ENCODE measurements at regions not wholly inside any gene's neighbourhood (a gene's known extent, or its start where the extent isn't known, plus 50 kb on each side); places are given as distances from the start of the nearest gene placed in this dataset.

DNA sequence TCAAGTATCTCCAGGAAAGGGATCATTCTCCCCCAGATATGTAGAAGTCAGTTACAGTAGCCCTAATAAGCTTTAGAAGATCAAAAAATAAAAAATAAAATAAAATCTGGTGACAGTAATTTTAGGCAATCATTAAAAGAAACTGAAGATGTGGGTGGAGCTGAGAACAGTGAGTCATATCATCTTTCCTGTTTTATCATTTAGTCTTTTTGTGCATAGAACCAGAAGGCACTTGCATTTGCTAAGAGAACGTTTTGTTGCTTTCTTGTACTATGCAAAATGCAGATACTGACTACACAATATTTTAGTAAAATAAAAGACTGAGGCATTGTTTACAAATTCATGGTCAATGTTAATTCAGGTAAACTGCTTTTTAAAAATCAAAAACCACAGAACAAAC is 497.4 kb upstream of the EPHA7 start:
- H3K4me3 ChIP-seq (ENCODE audit: low read depth, low read length), result no peak overlapping the region
- in situ Hi-C loops (cut with HindIII; ENCODE audit: low sequenced_read_pairs), result no loop called here
- DNase-seq (ENCODE audit: low read depth, low spot score), result no peak
- TF ChIP-seq, protein P1, sequence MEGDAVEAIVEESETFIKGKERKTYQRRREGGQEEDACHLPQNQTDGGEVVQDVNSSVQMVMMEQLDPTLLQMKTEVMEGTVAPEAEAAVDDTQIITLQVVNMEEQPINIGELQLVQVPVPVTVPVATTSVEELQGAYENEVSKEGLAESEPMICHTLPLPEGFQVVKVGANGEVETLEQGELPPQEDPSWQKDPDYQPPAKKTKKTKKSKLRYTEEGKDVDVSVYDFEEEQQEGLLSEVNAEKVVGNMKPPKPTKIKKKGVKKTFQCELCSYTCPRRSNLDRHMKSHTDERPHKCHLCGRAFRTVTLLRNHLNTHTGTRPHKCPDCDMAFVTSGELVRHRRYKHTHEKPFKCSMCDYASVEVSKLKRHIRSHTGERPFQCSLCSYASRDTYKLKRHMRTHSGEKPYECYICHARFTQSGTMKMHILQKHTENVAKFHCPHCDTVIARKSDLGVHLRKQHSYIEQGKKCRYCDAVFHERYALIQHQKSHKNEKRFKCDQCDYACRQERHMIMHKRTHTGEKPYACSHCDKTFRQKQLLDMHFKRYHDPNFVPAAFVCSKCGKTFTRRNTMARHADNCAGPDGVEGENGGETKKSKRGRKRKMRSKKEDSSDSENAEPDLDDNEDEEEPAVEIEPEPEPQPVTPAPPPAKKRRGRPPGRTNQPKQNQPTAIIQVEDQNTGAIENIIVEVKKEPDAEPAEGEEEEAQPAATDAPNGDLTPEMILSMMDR (IDR thresholded peaks at IDR 0.05; ENCODE audit: low read depth, low read length), result no peak

DNA sequence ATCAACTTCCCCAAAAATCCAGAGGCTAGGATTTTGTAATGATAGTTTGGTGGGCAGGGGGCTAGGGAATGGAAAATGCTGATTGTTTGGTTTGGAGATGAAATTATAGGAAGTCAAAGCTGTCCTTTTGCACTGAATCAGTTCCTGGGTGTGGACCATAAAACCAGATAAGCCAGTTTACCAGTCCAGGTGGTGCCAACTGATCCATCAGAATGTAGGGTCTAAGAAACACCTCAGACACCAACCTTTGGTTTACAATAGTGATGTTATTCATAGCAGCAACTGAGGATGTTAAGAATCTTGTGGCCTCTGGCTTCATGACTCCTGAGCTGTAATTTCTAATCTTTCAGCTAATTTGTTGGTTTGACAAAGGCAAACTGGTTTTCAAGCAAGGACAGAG is 496.6 kb upstream of the EPHA7 start:
- DNase-seq (ENCODE audit: low read depth, low spot score), result no peak
- TF ChIP-seq, protein P1 (IDR thresholded peaks at IDR 0.05; ENCODE audit: low read depth, low read length), result no peak
- H3K4me3 ChIP-seq (ENCODE audit: low read depth, low read length), result no peak overlapping the region
- in situ Hi-C loops (cut with HindIII; ENCODE audit: low sequenced_read_pairs), result no loop called here

DNA sequence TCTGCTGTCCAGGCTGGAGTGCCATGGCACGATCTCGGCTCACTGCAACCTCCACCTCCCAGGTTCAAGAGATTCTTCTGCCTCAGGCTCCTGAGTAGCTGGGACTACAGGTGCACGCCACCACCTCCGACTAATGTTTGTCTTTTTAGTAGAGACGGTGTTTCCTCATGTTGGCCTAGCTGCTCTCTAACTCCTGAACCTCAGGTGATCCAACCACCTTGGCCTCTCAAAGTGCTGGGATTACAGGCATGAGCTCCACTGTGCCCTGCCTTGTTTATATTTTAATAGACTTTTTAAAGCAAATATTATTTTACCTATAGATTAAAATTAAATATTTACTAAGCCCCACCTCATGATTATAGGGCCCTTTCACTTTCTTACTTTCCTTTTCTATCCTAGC is 483.2 kb upstream of the EPHA7 start:
- DNase-seq (ENCODE audit: low read depth, low spot score), result no peak
- TF ChIP-seq, protein P1 (IDR thresholded peaks at IDR 0.05; ENCODE audit: low read depth, low read length), result no peak
- H3K4me3 ChIP-seq (ENCODE audit: low read depth, low read length), result no peak overlapping the region
- in situ Hi-C loops (cut with HindIII; ENCODE audit: low sequenced_read_pairs), result no loop called here

GRCh38 chr6:93900142-93900541 is 480.8 kb upstream of the EPHA7 start:
- TF ChIP-seq, protein P1 (IDR thresholded peaks at IDR 0.05; ENCODE audit: low read depth, low read length), result no peak
- in situ Hi-C loops (cut with HindIII; ENCODE audit: low sequenced_read_pairs), result no loop called here
- H3K4me3 ChIP-seq (ENCODE audit: low read depth, low read length), result no peak overlapping the region
- DNase-seq (ENCODE audit: low read depth, low spot score), result no peak

DNA sequence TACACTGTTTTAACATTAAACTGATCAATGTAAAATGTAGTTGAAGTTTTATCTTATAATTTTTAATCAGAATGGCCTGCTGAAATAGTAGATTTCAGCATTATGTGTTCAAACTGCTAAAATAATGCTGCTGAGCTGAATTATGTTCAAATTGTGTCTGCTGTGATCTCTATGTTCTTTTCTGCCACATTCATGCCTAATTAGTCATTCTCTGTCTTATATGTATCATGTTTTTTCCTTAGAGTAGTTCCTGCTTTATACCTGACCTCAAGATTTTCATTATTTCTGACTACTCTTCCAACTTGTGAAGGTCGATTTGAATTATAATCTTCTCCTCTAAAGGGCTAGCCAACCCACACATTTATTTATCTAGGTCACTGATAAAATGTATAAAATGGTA is 476.7 kb upstream of the EPHA7 start:
- DNase-seq (ENCODE audit: low read depth, low spot score), result no peak
- in situ Hi-C loops (cut with HindIII; ENCODE audit: low sequenced_read_pairs), result no loop called here
- TF ChIP-seq, protein P1 (IDR thresholded peaks at IDR 0.05; ENCODE audit: low read depth, low read length), result no peak
- no peak overlapping the region for H3K4me3 ChIP-seq (ENCODE audit: low read depth, low read length)

DNA sequence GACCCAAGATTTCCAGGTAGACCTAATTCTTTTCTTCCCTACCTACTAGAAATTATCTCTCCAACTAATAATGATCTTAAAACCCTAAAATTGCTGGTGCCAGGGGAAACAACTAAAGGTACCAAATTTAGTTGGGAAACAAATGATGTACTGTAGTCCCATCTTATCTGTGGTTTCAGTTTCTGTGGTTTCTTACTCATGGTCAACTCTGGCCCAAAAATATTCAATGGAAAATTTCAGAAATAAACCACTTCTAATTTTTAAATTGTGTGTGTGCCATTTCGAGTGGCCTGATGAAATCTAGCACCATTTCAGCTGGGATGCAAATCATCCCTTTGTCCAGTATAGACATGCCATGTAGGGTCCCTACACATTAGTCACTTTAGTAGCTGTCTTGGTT is 475.2 kb upstream of the EPHA7 start:
- DNase-seq (ENCODE audit: low read depth, low spot score), result peak; percentile 30
- in situ Hi-C loops (cut with HindIII; ENCODE audit: low sequenced_read_pairs), result no loop called here
- no peak overlapping the region for H3K4me3 ChIP-seq (ENCODE audit: low read depth, low read length)
- TF ChIP-seq, protein P1 (IDR thresholded peaks at IDR 0.05; ENCODE audit: low read depth, low read length), result no peak

- no peak for DNase-seq (ENCODE audit: low read depth, low spot score)
- TF ChIP-seq, protein P1 (IDR thresholded peaks at IDR 0.05; ENCODE audit: low read depth, low read length), result no peak
- in situ Hi-C loops (cut with HindIII; ENCODE audit: low sequenced_read_pairs), result no loop called here
- no peak overlapping the region for H3K4me3 ChIP-seq (ENCODE audit: low read depth, low read length)
Observed at GRCh38 chr6:93889713-93890112, 470.4 kb upstream of the EPHA7 start.

All from astrocyte of the spinal cord (primary cell).